GM12878 (cell line): ENCODE measurements at regions not wholly inside any gene's neighbourhood (a gene's known extent, or its start where the extent isn't known, plus 50 kb on each side); places are given as distances from the start of the nearest gene placed in this dataset.

Source experiments
- ATAC-seq: fragments of 200-7000 bp; cut with Tn5 transposase; 3 replicates; pipeline ENCODE4 v1.9.1; 2020; ENCODE audit warnings: mild to moderate bottlenecking, moderate library complexity
- BruUV-seq: library from RNA; stranded (reverse); fragments of 400-500 nt; replicated peaks from 2 replicates; lab custom pipeline; 2021; lab: Mats Ljungman, UMichigan
- CTCF ChIA-PET: fragments of 300-600 bp; sonication (Branson Sonifier 250); formaldehyde crosslinking; extraction: SDS; loops from one replicate; lab custom pipeline; 2021; ENCODE audit warnings: inconsistent platforms; lab: Yijun Ruan, JAX
- POLR2A ChIA-PET: fragments of 350-600 bp; formaldehyde crosslinking; extraction: SDS; loops from one replicate; lab custom pipeline; 2021; ENCODE audit warnings: inconsistent platforms; lab: Charles Lee
- RAD21 ChIA-PET: fragments of 300-600 bp; sonication (Branson Sonifier 250); formaldehyde crosslinking; loops from one replicate; lab custom pipeline; 2023; ENCODE audit warnings: antibody characterized with exemption; ENCODE audit not compliant: unreplicated experiment; lab: Charles Lee
- SMC1A ChIA-PET: fragments of 300-600 bp; sonication (Branson Sonifier 250); formaldehyde crosslinking; loops from one replicate; lab custom pipeline; 2023; ENCODE audit not compliant: unreplicated experiment, uncharacterized antibody; lab: Charles Lee
- DNase-seq: peaks from one replicate; pipeline ENCODE4 v3.0.0-alpha.2; 2011; ENCODE audit warnings: low read depth, low spot score
- FAIRE-seq: peaks from 3 replicates; lab custom pipeline; 2011; peaks lifted over from hg19 to GRCh38; lab: Jason Lieb, UNC
- H2AFZ ChIP-seq: 2 replicates; pipeline ENCODE4 v1.6.0; 2011; ENCODE audit warnings: low read depth, low read length, control low read depth; ENCODE audit not compliant: control insufficient read depth
- H3K27ac ChIP-seq: 2 replicates; pipeline ENCODE4 v1.5.1; 2011; ENCODE audit warnings: control low read depth; ENCODE audit not compliant: control insufficient read depth, insufficient read depth
- H3K27me3 ChIP-seq, 2 experiments: replicated peaks in 1 of 2; 2 replicates each; pipeline versions ENCODE4 v1.6.0 to v1.6.1; 2011; ENCODE audit warnings: low read length in 1 of 2; ENCODE audit not compliant: control insufficient read depth in 2 of 2, insufficient read depth in 2 of 2
- H3K36me3 ChIP-seq, 2 experiments: 2 replicates each; pipeline ENCODE4 v1.5.1; 2011; ENCODE audit warnings: low read length in 1 of 2; ENCODE audit not compliant: control insufficient read depth in 2 of 2, insufficient read depth in 2 of 2
- H3K4me1 ChIP-seq: 2 replicates; pipeline ENCODE4 v1.6.1; 2011; ENCODE audit warnings: mild to moderate bottlenecking, low read length, moderate library complexity, mixed read lengths; ENCODE audit not compliant: control insufficient read depth, insufficient read depth
- H3K4me2 ChIP-seq: 2 replicates; pipeline ENCODE4 v1.6.0; 2011; ENCODE audit warnings: control low read depth; ENCODE audit not compliant: control insufficient read depth, insufficient read depth
- H3K4me3 ChIP-seq: fragments of 200-600 bp; sonication (generic); 2 replicates; pipeline ENCODE4 v1.5.1; 2016
- H3K79me2 ChIP-seq: 2 replicates; pipeline ENCODE4 v1.6.0; 2011; ENCODE audit warnings: low read length; ENCODE audit not compliant: control insufficient read depth, insufficient read depth
- H3K9ac ChIP-seq: 2 replicates; pipeline ENCODE4 v1.8.0; 2011; ENCODE audit warnings: low read length, control low read depth, mixed read lengths; ENCODE audit not compliant: control insufficient read depth, insufficient read depth
- H3K9me3 ChIP-seq: replicated peaks from 3 replicates; pipeline ENCODE4 v1.5.1; 2011; ENCODE audit warnings: mild to moderate bottlenecking, low read length; ENCODE audit not compliant: control insufficient read depth, insufficient read depth
- H4K20me1 ChIP-seq: 2 replicates; pipeline ENCODE4 v1.6.0; 2011; ENCODE audit not compliant: control insufficient read depth, insufficient read depth
- CBX3 ChIP-seq: fragments of 200-600 bp; sonication (generic); IDR thresholded peaks from 2 replicates; pipeline ENCODE4 v1.6.1; 2016; ENCODE audit warnings: low read depth, borderline replicate concordance
- CBX5 ChIP-seq: sonication (generic); IDR thresholded peaks from 2 replicates; pipeline ENCODE4 v1.6.1; 2016; ENCODE audit warnings: low read depth, moderate library complexity, mild to moderate bottlenecking, inconsistent platforms
- CREM ChIP-seq: IDR thresholded peaks from 2 replicates; pipeline ENCODE4 v1.6.1; 2014; ENCODE audit warnings: antibody characterized with exemption, low read depth
- DPF2 ChIP-seq: fragments of 450-650 bp; IDR thresholded peaks from 2 replicates; pipeline ENCODE4 v1.6.1; 2017; ENCODE audit warnings: mild to moderate bottlenecking
- FOXK2 ChIP-seq: fragments of 450-650 bp; IDR thresholded peaks from 2 replicates; pipeline ENCODE4 v1.6.1; 2017; ENCODE audit warnings: mild to moderate bottlenecking, moderate library complexity
- JUND ChIP-seq: IDR thresholded peaks from 2 replicates; pipeline ENCODE4 v1.6.1; 2012; ENCODE audit warnings: low read depth, mild to moderate bottlenecking, low read length, improper control_type of control experiment, moderate library complexity
- MTA3 ChIP-seq: IDR thresholded peaks from 2 replicates; pipeline ENCODE4 v1.6.1; 2012; ENCODE audit warnings: low read length, inconsistent platforms, borderline replicate concordance
- MYC ChIP-seq: IDR thresholded peaks from 2 replicates; pipeline ENCODE4 v1.6.1; 2011; ENCODE audit warnings: mild to moderate bottlenecking, low read length, moderate library complexity, inconsistent platforms; ENCODE audit not compliant: insufficient read depth, insufficient replicate concordance, insufficient read length, severe bottlenecking
- NFYA ChIP-seq: IDR thresholded peaks from 2 replicates; pipeline ENCODE4 v1.6.1; 2011; ENCODE audit warnings: low read depth, mild to moderate bottlenecking, low read length, improper control_type of control experiment, borderline replicate concordance
- NKRF ChIP-seq: fragments of 450-650 bp; conservative IDR thresholded peaks from 2 replicates; pipeline ENCODE4 v1.6.1; 2017; ENCODE audit warnings: mild to moderate bottlenecking, moderate library complexity
- RCOR1 ChIP-seq: conservative IDR thresholded peaks from 2 replicates; pipeline ENCODE4 v1.6.1; 2012; ENCODE audit warnings: low read depth, low read length, improper control_type of control experiment
- WGBS: methylation state at CpG from one replicate; pipeline ENCODE4 v1.1.6; 2016; ENCODE audit warnings: low lambda C conversion rate; ENCODE audit not compliant: insufficient replicate concordance, insufficient coverage; ENCODE audit errors: missing lambda C conversion rate; 5-methylcytosine and 5-hydroxymethylcytosine counted together
- in situ Hi-C: fragments of 300-500 bp; cut with MboI; formaldehyde crosslinking; loops from 9 replicates; pipeline ENCODE4 v1.14.3; 2018; ENCODE audit warnings: mixed read lengths
- intact Hi-C: fragments of 100-400 bp; cut with micrococcal nuclease; formaldehyde crosslinking; loops from one replicate; pipeline ENCODE4 v1.14.2; 2022; ENCODE audit not compliant: unreplicated experiment
- TF ChIP-seq, protein P1 (sequence below): fragments of 450-650 bp; IDR thresholded peaks from 2 replicates; pipeline ENCODE4 v1.6.1; 2017; ENCODE audit warnings: mild to moderate bottlenecking, low read depth, inconsistent platforms; ENCODE audit not compliant: poor library complexity, severe bottlenecking

DNA sequence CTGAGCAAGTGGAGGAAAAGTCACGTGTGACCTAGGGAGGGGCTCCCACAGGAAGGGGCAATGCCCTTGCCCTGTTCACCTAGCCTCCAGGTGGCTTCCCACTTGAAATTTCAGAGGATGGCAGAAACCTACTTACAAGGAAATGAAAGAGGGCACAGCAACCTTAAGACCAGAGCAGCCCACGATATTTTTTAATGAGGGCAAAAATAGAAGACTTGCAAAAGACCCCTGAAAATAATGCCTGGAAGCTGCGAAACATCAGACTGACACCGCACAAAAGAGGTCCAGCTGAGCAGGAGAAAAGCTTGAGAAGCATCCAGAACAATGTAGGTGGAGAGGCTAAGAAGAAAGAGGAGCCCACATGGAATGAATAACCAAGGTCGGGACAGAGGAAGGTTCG, 66.1 kb downstream of the KLF15 start:
- Histone ChIP-seq H3K4me1 (no peaks in the 10 kb centered on the region), H3K79me2 (no peaks in the 10 kb centered on the region), H3K4me3 (no peak overlapping the region), H3K4me2 (no peak overlapping the region), H2AFZ (no peak overlapping the region), H3K9ac (no peak overlapping the region), H3K36me3 (no peaks in the 10 kb centered on the region), H3K9me3 (no peaks in the 10 kb centered on the region), H4K20me1 (no peaks in the 10 kb centered on the region), H3K27ac (no peak overlapping the region), H3K27me3 (peaks cover 3 to 13% of the 10 kb centered on the region in 2 experiments)
- RAD21 ChIA-PET, result no interaction called here
- BruUV-seq, result no TSS peak
- CTCF ChIA-PET, result no interaction called here
- TF ChIP-seq MTA3 (no peak), FOXK2 (no peak), RCOR1 (no peak), NFYA (no peak), MYC (no peak), CREM (no peak), DPF2 (no peak), CBX3 (no peak), JUND (no peak), NKRF (no peak), CBX5 (no peak)
- TF ChIP-seq, protein P1, sequence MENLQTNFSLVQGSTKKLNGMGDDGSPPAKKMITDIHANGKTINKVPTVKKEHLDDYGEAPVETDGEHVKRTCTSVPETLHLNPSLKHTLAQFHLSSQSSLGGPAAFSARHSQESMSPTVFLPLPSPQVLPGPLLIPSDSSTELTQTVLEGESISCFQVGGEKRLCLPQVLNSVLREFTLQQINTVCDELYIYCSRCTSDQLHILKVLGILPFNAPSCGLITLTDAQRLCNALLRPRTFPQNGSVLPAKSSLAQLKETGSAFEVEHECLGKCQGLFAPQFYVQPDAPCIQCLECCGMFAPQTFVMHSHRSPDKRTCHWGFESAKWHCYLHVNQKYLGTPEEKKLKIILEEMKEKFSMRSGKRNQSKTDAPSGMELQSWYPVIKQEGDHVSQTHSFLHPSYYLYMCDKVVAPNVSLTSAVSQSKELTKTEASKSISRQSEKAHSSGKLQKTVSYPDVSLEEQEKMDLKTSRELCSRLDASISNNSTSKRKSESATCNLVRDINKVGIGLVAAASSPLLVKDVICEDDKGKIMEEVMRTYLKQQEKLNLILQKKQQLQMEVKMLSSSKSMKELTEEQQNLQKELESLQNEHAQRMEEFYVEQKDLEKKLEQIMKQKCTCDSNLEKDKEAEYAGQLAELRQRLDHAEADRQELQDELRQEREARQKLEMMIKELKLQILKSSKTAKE, result no peak
- SMC1A ChIA-PET, result no interaction called here
- intact Hi-C loops, result no loop called here
- 50% methylated on average over 6 of the region's 6 CpGs for WGBS
- DNase-seq (no peak), FAIRE-seq (no peak), ATAC-seq (no peak)
- POLR2A ChIA-PET, result no interaction called here
- in situ Hi-C loops, result loop anchor here (25.0 kb wide), 1 partner anchor 96 kb away; the partner anchor contains the start of gene CFAP100
